Liver (tissue), 8 donors: ENCODE measurements at regions not wholly inside any gene's neighbourhood (a gene's known extent, or its start where the extent isn't known, plus 50 kb on each side); places are given as distances from the start of the nearest gene placed in this dataset.

Experiments
- DNase-seq: peaks from one replicate; pipeline ENCODE4 v3.0.0-alpha.2; 2017; ENCODE audit warnings: low spot score
- H3K27ac ChIP-seq, 2 donors: one replicate each; pipeline ENCODE4 v1.7.0; 2013; ENCODE audit warnings: inconsistent platforms in 2 of 2, low read length in 2 of 2, control low read depth in 1 of 2, low read depth in 1 of 2, mild to moderate bottlenecking in 1 of 2
- H3K27me3 ChIP-seq, 4 donors: one replicate each; pipeline versions ENCODE4 v1.6.1 to v1.7.0; 2013; ENCODE audit warnings: low read length in 3 of 4, inconsistent platforms in 1 of 4, mild to moderate bottlenecking in 1 of 4, moderate library complexity in 1 of 4; ENCODE audit not compliant: control insufficient read depth in 4 of 4, insufficient read depth in 4 of 4
- H3K36me3 ChIP-seq, 4 donors: one replicate each; pipeline versions ENCODE4 v1.6.1 to v1.7.0; 2013; ENCODE audit warnings: low read length in 3 of 4, mild to moderate bottlenecking in 3 of 4, low read depth in 1 of 4, moderate library complexity in 1 of 4; ENCODE audit not compliant: control insufficient read depth in 4 of 4, insufficient read depth in 3 of 4
- H3K4me1 ChIP-seq, 4 donors: one replicate each; pipeline versions ENCODE4 v1.6.1 to v1.7.0; 2013; ENCODE audit warnings: low read length in 3 of 4, mild to moderate bottlenecking in 3 of 4, moderate library complexity in 1 of 4; ENCODE audit not compliant: control insufficient read depth in 4 of 4, insufficient read depth in 4 of 4
- H3K4me3 ChIP-seq, 3 donors: one replicate each; pipeline versions ENCODE4 v1.6.1 to v1.7.0; 2013; ENCODE audit warnings: low read length in 3 of 3, control low read depth in 1 of 3, low read depth in 1 of 3, mild to moderate bottlenecking in 1 of 3
- H3K9ac ChIP-seq, 2 donors: one replicate each; pipeline ENCODE4 v1.7.0; 2013; ENCODE audit warnings: low read length in 2 of 2, mild to moderate bottlenecking in 2 of 2, moderate library complexity in 2 of 2, control low read depth in 1 of 2, low read depth in 1 of 2
- H3K9me3 ChIP-seq, 4 donors: one replicate each; pipeline versions ENCODE4 v1.6.1 to v1.7.0; 2013; ENCODE audit warnings: low read length in 3 of 4; ENCODE audit not compliant: control insufficient read depth in 4 of 4
- ATF3 ChIP-seq: IDR thresholded peaks from 2 replicates; pipeline ENCODE4 v1.6.1; 2016; ENCODE audit warnings: antibody characterized with exemption
- EGR1 ChIP-seq, 2 donors: IDR thresholded peaks; 2 replicates each; pipeline ENCODE4 v1.6.1; 2016 to 2018; ENCODE audit warnings: antibody characterized with exemption in 2 of 2, low read depth in 2 of 2
- FOXA1 ChIP-seq: IDR thresholded peaks from 2 replicates; pipeline ENCODE4 v1.6.1; 2016; ENCODE audit warnings: antibody characterized with exemption
- FOXA2 ChIP-seq: IDR thresholded peaks from 2 replicates; pipeline ENCODE4 v1.6.1; 2016; ENCODE audit warnings: antibody characterized with exemption
- GABPA ChIP-seq, 2 donors: IDR thresholded peaks in 1 of 2; conservative IDR thresholded peaks in 1 of 2; 2 replicates each; pipeline ENCODE4 v1.6.1; 2016; ENCODE audit warnings: antibody characterized with exemption in 2 of 2, mild to moderate bottlenecking in 1 of 2, moderate library complexity in 1 of 2
- HNF4A ChIP-seq, 2 donors: conservative IDR thresholded peaks; 2 replicates each; pipeline ENCODE4 v1.6.1; 2016; ENCODE audit warnings: antibody characterized with exemption in 2 of 2, mild to moderate bottlenecking in 2 of 2
- HNF4G ChIP-seq: IDR thresholded peaks from 2 replicates; pipeline ENCODE4 v1.6.1; 2016; ENCODE audit warnings: antibody characterized with exemption
- JUND ChIP-seq, 2 donors: IDR thresholded peaks; 2 replicates each; pipeline ENCODE4 v1.6.1; 2016; ENCODE audit warnings: antibody characterized with exemption in 2 of 2
- NR2F2 ChIP-seq: IDR thresholded peaks from 2 replicates; pipeline ENCODE4 v1.6.1; 2016; ENCODE audit warnings: antibody characterized with exemption
- RAD21 ChIP-seq, 2 donors: IDR thresholded peaks; 2 replicates each; pipeline ENCODE4 v1.6.1; 2016; ENCODE audit warnings: antibody characterized with exemption in 2 of 2, mild to moderate bottlenecking in 2 of 2
- RXRA ChIP-seq, 2 donors: IDR thresholded peaks; 2 replicates each; pipeline ENCODE4 v1.6.1; 2017 to 2018; ENCODE audit warnings: antibody characterized with exemption in 2 of 2, mild to moderate bottlenecking in 1 of 2
- SP1 ChIP-seq: IDR thresholded peaks from 2 replicates; pipeline ENCODE4 v1.6.1; 2018; ENCODE audit warnings: antibody characterized with exemption, mild to moderate bottlenecking
- TAF1 ChIP-seq: conservative IDR thresholded peaks from 2 replicates; pipeline ENCODE4 v1.6.1; 2016; ENCODE audit warnings: antibody characterized with exemption, mild to moderate bottlenecking
- YY1 ChIP-seq: IDR thresholded peaks from 2 replicates; pipeline ENCODE4 v1.6.1; 2016; ENCODE audit warnings: antibody characterized with exemption, mild to moderate bottlenecking
- WGBS: extraction: QIAGEN DNeasy Blood & Tissue Kit; methylation state at CpG from one replicate; pipeline ENCODE4 v1.1.7; 2013; 5-methylcytosine and 5-hydroxymethylcytosine counted together
- TF ChIP-seq, protein P1 (sequence below): fragments of 150-350 bp; IDR thresholded peaks from 2 replicates; pipeline ENCODE4 v1.5.1; 2017; ENCODE audit warnings: improper control_type of control experiment, low read depth, low read length; ENCODE audit not compliant: missing input control
- TF ChIP-seq, protein P2 (sequence below): IDR thresholded peaks from 2 replicates; pipeline ENCODE4 v1.6.1; 2016; ENCODE audit warnings: antibody characterized with exemption
- TF ChIP-seq, protein P3 (sequence below): IDR thresholded peaks from 2 replicates; pipeline ENCODE4 v1.6.1; 2016; ENCODE audit warnings: antibody characterized with exemption
- TF ChIP-seq, protein P4 (sequence below): IDR thresholded peaks from 2 replicates; pipeline ENCODE4 v1.6.1; 2016; ENCODE audit warnings: antibody characterized with exemption, mild to moderate bottlenecking
- donor health status: healthy.
- donor health status: healthy.
- donor health status: healthy.
- donor health status: healthy.
- donor health status: healthy.

DNA sequence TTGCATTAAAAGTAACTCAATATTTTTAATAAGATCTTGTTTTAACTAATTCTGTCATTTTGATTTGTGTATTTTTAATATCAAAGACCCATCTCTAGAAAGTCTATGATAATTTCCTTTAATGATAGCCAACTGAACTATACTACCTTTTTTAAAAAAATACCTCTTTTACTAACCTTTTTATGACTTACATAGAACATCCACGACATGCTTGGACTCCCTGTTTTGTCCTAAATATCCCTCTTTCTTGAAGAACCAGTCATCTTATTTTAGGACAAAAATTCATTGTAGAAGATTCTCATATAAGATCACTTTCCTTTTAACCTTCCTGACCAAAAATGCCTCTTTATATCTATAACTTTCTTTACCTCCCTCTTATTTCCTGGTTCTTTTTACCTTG lies 76.8 kb upstream of the GC start:
- Histone ChIP-seq H3K4me1 (no peaks in the 10 kb centered on the region), H3K36me3 (no peaks in the 10 kb centered on the region), H3K9me3 (peaks cover 0 to 6% (median under 1%) of the 10 kb centered on the region in 4 donors), H3K9ac (no peak overlapping the region), H3K27ac (no peak overlapping the region), H3K4me3 (no peak overlapping the region), H3K27me3 (no peaks in the 10 kb centered on the region)
- no peak for DNase-seq
- TF ChIP-seq HNF4G (no peak), ATF3 (no peak), SP1 (no peak), FOXA1 (no peak), RXRA (IDR thresholded peaks at IDR 0.05) (no peak), NR2F2 (no peak), GABPA (IDR thresholded peaks at IDR 0.05 in 1 of 2, conservative IDR thresholded peaks at IDR 0.05 in 1 of 2) (no peak), RAD21 (IDR thresholded peaks at IDR 0.05) (no peak), FOXA2 (no peak), EGR1 (IDR thresholded peaks at IDR 0.05; ENCODE audit: low read depth in 2 of 2) (no peak), HNF4A (conservative IDR thresholded peaks at IDR 0.05) (no peak), JUND (IDR thresholded peaks at IDR 0.05) (no peak), YY1 (no peak), TAF1 (no peak)
- TF ChIP-seq, protein P1, sequence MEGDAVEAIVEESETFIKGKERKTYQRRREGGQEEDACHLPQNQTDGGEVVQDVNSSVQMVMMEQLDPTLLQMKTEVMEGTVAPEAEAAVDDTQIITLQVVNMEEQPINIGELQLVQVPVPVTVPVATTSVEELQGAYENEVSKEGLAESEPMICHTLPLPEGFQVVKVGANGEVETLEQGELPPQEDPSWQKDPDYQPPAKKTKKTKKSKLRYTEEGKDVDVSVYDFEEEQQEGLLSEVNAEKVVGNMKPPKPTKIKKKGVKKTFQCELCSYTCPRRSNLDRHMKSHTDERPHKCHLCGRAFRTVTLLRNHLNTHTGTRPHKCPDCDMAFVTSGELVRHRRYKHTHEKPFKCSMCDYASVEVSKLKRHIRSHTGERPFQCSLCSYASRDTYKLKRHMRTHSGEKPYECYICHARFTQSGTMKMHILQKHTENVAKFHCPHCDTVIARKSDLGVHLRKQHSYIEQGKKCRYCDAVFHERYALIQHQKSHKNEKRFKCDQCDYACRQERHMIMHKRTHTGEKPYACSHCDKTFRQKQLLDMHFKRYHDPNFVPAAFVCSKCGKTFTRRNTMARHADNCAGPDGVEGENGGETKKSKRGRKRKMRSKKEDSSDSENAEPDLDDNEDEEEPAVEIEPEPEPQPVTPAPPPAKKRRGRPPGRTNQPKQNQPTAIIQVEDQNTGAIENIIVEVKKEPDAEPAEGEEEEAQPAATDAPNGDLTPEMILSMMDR, result no peak
- TF ChIP-seq, protein P2, sequence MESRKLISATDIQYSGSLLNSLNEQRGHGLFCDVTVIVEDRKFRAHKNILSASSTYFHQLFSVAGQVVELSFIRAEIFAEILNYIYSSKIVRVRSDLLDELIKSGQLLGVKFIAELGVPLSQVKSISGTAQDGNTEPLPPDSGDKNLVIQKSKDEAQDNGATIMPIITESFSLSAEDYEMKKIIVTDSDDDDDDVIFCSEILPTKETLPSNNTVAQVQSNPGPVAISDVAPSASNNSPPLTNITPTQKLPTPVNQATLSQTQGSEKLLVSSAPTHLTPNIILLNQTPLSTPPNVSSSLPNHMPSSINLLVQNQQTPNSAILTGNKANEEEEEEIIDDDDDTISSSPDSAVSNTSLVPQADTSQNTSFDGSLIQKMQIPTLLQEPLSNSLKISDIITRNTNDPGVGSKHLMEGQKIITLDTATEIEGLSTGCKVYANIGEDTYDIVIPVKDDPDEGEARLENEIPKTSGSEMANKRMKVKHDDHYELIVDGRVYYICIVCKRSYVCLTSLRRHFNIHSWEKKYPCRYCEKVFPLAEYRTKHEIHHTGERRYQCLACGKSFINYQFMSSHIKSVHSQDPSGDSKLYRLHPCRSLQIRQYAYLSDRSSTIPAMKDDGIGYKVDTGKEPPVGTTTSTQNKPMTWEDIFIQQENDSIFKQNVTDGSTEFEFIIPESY, result no peak
- TF ChIP-seq, protein P3, sequence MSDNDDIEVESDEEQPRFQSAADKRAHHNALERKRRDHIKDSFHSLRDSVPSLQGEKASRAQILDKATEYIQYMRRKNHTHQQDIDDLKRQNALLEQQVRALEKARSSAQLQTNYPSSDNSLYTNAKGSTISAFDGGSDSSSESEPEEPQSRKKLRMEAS, result no peak
- TF ChIP-seq, protein P4, sequence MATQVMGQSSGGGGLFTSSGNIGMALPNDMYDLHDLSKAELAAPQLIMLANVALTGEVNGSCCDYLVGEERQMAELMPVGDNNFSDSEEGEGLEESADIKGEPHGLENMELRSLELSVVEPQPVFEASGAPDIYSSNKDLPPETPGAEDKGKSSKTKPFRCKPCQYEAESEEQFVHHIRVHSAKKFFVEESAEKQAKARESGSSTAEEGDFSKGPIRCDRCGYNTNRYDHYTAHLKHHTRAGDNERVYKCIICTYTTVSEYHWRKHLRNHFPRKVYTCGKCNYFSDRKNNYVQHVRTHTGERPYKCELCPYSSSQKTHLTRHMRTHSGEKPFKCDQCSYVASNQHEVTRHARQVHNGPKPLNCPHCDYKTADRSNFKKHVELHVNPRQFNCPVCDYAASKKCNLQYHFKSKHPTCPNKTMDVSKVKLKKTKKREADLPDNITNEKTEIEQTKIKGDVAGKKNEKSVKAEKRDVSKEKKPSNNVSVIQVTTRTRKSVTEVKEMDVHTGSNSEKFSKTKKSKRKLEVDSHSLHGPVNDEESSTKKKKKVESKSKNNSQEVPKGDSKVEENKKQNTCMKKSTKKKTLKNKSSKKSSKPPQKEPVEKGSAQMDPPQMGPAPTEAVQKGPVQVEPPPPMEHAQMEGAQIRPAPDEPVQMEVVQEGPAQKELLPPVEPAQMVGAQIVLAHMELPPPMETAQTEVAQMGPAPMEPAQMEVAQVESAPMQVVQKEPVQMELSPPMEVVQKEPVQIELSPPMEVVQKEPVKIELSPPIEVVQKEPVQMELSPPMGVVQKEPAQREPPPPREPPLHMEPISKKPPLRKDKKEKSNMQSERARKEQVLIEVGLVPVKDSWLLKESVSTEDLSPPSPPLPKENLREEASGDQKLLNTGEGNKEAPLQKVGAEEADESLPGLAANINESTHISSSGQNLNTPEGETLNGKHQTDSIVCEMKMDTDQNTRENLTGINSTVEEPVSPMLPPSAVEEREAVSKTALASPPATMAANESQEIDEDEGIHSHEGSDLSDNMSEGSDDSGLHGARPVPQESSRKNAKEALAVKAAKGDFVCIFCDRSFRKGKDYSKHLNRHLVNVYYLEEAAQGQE, result no peak
- 49% methylated on average over 1 of the region's 1 CpG for WGBS

DNA sequence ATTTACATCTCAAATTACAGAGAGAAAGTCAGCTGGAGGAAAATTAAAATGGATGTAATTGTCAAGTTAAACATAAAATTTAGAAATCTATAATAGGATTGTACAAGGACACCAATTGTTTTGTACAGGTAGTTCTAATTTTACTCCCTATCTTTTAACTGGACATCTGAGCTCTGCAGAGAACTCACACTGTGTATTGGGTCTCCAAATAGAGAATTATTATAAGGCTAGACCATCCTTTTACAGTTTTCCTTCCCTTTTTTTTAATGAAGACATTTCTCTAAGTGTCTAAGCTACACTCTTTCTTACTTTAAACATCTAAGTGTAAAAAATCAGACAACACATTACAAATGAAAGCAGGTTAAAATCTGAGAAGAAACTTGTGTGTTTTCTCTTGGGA lies 78.4 kb upstream of the GC start:
- DNase-seq, result no peak
- peaks cover 0 to 6% (median under 1%) of the 10 kb centered on the region in 4 donors for H3K9me3 ChIP-seq
- H3K27ac ChIP-seq, result no peak overlapping the region
- H3K4me3 ChIP-seq, result no peak overlapping the region
- H3K4me1 ChIP-seq, result no peaks in the 10 kb centered on the region
- H3K36me3 ChIP-seq, result no peaks in the 10 kb centered on the region
- H3K9ac ChIP-seq, result no peak overlapping the region
- no peaks in the 10 kb centered on the region for H3K27me3 ChIP-seq
- TF ChIP-seq GABPA (IDR thresholded peaks at IDR 0.05 in 1 of 2, conservative IDR thresholded peaks at IDR 0.05 in 1 of 2), result no peak
- no peak for TF ChIP-seq JUND (IDR thresholded peaks at IDR 0.05)
- TF ChIP-seq, protein P1, result no peak
